ENCODE measurements at regions not wholly inside any gene's neighbourhood (a gene's known extent, or its start where the extent isn't known, plus 50 kb on each side); places are given as distances from the start of the nearest gene placed in this dataset.
A peak's percentile ranks its signal among the peaks of the same experiment; 100 is the strongest.

DNA sequence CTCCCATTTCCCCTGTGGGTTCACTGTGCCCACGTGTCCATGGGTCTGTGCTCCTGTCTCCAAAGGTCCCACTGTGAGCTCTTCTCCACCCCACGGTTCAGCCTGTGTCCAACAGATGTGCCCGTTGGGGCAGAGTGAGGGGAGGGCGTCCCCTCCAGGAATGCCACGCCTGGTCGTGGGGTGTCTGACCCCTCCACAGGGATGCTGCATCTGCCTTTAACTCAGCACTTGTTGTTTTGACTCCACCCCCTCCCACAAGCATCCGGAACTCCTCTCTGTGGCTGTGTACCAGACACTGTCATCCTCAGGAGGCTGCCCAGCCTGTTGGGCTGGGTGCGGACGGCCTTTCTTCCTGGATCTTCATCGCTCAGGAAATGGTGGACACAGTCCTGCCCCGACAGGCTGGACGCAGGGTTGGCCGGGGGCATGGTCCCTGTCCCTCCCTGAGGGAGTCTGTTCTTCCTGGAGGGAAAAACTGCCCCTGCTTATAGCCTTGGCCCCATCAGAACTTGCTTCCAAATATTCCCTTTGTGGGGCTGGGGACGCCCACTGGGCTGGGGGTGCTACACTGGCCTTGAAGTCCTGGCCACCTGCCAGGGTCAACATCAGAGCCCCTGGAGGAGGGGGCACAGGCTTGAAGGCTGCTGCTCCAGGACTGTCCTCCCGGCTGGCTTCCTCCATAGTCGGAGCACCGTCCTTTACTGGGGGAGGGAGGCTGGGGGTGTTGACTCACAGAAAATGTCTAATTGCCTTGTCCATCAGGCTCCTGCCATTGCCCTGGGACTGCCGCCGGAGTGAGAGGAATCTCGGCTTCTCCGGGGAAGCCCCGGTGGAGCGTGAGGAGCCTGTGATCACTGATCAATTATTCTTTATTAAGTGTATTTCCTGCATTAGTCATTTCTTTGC, 182.0 kb upstream of the C1orf174 start:
- DNase-seq (ENCODE audit: extremely low read depth in 1 of 11, low read depth in 9 of 11, low spot score in 4 of 11): no peak

DNA sequence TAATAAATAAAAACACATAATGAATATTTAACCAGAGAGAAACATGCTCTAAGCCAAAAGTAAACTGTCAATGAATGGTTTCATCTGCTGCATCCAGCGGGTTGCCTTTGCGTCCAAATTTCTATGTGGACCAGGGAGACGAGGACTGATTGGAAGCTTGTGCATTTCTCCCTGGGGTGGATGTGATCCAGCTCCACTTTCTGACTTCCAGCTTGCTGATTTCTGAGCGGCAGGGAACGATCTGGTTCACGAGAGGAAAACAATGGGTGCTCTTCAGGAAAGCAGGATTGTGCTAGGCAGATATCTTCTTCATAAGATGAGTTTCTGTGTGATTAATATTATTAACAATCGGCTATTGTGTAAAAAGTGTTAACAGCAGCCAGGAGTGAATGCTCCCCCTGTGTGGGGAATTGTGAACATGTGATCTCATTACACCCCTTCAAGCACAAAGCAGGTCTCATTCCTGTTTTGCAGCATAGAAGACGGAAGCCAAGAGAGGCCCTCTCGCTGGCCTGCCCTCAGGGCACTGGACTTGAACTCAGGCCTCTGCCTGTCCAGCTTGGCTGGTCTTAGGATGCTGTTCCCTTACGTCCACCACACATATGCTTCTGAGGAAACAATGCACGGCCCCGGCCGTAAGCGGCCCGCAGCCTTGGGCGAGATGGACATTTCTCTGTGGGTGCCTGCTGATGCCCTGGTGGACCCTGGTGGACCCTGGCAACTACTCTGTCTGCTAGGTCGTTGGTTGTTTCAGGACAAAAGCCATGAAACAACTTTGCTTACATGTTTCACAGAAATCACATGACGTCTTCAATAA, 183.4 kb upstream of the C1orf174 start:
- DNase-seq (ENCODE audit: extremely low read depth in 1 of 11, low read depth in 9 of 11, low spot score in 4 of 11): peak in 3 of 11 donors; percentile 37 to 40 (median 38)

DNA sequence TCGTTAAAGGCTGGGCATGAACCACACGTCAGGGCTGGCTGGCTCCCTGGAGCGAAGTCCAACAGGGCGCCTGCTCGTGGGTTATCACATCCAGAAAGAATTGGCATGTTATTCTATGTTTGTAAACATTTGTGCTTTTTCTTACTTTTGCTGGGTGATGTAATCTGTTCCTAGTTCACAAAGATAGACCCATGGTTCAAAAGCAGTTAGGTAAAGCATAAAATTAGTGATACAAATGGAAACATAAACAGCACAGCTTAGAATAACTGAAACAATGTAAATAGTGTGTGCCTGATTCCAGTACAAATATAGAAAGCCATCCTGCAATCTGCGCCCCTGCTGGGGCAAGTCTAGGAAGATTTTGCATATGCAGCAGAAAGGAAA, 184.0 kb upstream of the C1orf174 start:
- no peak for DNase-seq (ENCODE audit: extremely low read depth in 1 of 11, low read depth in 9 of 11, low spot score in 4 of 11)

DNA sequence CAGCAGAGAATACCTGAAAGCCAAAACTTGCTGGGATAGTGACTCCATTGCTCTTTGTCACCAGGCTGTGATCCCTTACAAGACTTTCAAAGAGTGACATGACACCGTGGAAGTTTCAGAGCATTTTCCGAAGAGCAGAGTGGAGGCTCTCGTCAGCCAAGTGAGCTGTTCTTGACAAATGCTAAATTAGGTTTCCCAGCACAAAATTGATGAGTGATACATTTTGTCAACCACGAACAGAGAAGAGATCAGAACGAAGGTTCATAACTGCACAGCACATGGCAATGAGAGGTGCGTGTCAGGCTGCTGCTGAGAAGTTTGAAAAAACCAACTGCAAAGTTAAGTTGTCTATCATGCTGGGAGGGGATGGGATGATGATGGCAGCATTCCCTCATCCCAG, 184.4 kb upstream of the C1orf174 start:
- DNase-seq (ENCODE audit: extremely low read depth in 1 of 11, low read depth in 9 of 11, low spot score in 4 of 11): no peak

DNA sequence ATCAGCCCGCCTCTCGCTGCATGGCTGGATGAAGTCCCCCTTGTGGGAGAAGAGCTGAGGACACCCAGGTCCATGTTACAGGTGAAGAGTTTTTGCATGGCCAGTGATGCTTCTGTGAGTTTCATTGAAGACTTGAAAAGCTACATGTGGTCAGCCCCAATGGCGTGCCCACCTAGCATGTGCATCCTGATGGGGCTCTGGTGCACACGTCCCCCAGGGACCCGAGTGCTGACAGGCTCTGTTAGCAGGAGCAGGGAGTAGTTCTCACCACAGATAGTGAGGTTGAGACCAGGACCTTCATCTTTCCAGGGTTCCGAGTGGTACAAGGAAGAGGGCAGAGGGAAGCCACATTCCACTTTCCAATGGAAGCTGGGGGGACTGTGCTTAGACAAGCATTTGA, 184.8 kb upstream of the C1orf174 start:
- no peak for DNase-seq (ENCODE audit: extremely low read depth in 1 of 11, low read depth in 9 of 11, low spot score in 4 of 11)

DNA sequence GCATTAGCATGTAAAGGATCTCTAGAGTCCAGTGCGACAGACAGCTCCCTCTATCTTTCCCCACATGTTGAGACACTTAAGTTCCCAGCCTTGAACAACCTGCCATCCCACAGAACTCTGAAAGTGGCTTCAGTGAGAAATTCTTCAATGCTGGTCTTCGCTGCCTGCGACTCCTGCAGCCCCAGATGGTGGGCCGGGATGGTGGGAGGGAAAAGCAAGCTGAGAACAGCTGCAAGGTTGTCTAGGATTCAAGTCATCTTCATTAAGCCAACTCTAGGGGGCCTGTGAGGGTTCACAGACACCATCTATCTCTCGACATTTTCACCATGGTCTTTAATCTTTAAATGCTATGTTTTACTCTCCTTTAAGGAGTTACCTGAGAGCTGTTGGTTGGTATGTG, 185.5 kb upstream of the C1orf174 start:
- DNase-seq (ENCODE audit: extremely low read depth in 1 of 11, low read depth in 9 of 11, low spot score in 4 of 11): no peak

DNA sequence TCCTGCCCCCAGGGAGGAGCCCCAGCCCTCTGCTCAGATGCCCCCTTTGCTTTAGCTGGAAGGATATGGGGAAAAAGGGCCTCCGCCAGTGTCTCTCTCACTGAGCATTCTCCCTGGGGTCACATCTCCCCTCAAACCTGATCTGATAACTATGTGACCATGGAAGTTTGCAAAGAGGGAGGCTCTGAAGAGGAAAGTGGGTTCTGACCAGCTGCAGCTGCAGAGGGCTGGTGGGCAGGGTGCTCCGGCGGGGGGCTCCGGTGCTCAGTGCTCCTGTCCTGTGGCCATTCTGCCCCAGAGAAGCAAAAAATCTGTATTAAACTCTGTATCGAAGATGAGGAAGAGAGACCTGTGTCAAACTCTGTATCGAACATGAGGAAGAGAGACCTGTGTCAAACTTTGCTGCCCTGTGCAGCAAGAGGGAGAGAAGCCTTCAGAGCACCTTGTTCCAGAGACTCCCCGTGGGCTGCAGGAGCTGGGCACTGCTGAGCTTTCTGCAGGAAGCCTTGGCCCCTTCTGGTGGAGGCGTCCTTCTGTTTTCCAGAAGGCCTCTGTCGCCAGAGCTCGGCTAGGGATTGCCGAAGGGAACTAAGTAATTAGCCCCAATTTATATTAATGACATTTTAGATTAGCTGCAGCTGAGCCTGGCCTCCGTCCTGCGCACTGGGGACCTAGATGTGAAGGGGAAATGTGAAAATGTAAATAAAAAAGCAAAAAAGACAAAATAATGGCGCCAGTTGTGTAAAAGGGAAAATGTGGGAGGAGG, 186.2 kb upstream of the C1orf174 start:
- DNase-seq (ENCODE audit: extremely low read depth in 1 of 11, low read depth in 9 of 11, low spot score in 4 of 11): no peak

DNA sequence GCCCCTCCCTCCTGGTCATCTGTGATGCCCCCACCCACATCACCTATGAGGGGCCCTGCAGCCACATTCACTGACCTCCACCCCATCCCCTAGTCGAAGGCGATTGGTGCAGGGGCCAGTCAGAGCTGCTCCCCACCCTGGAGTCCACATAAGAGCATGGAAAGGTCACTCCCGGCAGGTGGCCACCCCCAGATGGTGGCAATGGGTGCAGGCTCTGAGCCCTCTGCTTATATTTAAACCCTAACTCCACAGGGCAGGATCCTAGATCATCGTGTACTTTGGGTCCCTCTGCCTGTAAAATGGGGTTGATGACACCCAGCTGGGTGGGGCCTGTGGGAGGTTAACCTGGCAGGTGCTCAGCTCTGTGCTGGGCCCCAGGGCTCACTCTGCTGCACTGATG, 186.8 kb upstream of the C1orf174 start:
- no peak for DNase-seq (ENCODE audit: extremely low read depth in 1 of 11, low read depth in 9 of 11, low spot score in 4 of 11)

DNA sequence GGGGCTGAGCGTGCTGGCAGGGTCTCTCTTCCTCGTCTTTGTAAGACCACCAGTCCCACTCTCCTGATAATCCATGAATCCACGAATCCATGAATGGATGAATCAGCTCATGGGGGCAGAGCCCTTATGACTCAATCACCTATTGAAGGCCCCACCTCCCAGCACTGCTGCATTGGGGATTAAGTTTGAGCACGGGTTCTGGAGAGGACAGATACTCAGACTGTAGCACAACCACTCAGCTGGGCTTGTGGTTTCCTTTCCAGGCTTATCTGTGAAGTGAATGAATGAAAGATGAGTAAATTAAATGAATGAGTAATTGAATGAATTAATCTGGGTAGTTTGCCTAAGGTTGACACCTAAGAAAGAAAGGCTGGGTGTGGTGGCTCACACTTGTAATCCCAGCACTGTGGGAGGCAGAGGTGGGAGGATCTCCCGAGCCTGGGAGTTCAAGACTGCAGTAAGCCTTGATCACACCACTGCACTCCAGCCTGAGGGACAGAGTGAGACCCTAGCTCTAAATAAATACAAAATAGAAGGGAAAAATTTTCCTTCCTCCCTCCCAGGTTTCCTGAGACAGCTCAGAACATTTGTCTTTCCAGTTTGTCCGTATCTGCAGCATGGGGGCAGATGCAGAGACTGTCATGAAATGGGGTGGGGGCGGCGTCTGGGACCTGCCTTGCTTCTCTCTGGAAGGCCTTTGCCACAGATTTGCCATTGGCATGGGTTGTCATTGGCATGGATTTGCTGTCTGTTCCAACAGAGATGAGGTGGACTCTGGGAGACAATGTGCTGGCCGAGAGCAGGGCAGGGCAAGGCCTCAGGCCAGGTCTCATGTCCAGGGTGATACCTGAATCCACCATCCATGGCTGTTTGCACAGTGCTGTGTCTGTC, 187.7 kb upstream of the C1orf174 start:
- DNase-seq (ENCODE audit: extremely low read depth in 1 of 11, low read depth in 9 of 11, low spot score in 4 of 11): no peak

DNA sequence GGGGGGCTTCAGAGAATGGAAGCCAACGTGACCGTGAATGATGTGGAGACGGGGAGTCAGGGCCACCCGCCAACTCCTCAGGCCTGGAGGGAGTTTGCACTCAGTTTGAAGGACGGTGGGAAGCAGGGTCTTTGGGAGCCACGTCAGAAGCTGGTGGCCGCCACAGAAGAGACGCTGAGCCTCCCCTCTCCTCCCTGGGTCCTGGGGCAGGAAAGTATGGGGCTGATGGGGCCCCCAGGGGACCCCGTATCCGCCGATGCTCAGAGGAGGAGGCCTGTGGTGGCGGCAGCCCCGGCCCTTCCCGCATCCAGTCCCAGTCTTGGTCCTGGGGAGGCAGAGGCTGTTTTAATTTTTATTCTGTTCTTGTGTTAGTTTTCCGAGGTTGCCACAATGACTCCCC, 188.6 kb upstream of the C1orf174 start:
- no peak for DNase-seq (ENCODE audit: extremely low read depth in 1 of 11, low read depth in 9 of 11, low spot score in 4 of 11)

DNA sequence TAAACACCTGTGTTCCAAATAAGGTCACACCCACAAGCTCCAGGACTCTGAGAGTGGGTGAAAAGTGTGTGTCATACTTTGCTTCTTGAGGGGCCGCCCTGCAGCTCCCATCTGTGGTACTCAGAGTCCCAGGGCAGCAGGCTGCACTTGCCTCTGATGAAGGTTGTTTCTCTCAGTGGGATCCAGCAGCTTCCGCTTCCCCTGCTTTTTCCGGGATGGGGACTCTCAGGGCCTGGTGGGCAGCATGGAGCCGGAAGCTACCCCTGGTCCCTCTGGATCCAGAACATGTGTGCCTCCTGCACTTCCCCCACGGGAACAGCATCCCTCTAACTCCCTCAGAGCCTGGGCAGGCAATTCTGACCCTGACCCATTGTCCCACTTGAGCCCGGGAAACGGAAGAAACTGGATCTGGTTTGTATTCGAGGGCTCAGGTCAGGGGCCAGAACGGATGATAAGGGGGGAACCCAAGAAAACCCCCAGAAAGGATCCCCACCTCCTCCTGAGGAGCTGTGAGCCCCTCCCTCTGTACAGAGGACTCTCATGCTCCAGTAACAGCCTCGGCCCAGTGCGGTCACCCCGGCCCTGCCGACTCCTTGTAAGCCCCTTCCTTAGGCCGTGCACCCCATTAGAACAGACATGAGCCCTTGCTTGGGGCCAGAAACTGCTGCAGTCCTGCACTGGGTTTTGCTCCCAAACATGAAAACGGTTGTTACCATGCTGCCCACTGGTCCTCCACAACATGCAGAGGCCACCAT, 189.5 kb upstream of the C1orf174 start:
- no peak for DNase-seq (ENCODE audit: extremely low read depth in 1 of 11, low read depth in 9 of 11, low spot score in 4 of 11)

DNA sequence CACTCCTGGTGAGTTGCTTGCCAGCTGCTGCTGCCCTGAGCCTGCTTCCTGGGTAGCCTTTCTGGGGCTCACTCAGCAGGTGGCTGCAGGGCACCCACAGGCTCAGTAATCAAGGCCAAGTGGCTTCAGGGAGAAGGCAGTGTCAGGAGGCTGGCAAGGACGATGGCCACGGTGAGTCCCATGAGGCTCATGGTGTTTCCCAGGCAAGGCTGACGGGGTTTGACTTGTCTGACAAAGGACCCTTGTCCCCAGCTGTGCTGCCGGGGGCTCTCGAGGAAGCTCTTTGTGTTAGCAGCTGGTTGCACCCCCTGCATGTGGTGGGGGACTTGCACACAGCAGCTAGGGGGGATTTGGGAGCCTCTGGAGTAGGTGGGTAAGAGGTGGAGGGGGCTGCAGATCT, 190.5 kb upstream of the C1orf174 start:
- no peak for DNase-seq (ENCODE audit: extremely low read depth in 1 of 11, low read depth in 9 of 11, low spot score in 4 of 11)

DNA sequence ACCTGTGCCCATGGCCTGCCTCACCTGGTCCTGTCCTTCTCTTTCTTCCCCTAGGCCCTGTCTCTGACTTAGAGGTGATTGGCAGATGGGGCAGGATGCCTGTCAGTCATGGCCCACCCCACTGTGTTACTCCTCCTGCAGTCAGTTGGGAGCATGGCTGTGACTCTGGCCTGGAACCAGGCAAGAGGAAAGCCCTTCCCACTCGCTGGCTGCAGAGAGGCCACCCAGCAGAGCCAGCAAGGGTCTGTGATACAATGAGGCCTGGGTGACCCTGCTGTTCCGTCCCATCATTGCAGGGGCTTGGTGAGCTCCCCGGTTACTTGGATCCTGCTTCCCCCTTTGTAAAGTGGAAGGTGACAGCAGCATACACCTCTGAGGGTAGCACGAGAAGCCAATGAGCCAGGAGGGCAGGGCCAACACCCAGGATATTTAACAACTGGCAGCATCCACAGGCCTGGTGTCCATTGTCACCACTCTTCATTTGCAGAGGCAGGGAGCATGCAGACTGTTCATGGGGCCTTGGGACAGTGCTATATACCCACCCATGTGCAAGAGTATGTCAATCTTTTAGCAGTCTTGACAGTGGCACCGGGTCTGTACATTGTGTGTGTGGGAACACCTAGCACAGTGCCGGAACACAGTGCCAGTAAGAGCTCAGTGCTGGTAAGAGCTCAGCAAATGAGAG, 191.0 kb upstream of the C1orf174 start:
- DNase-seq (ENCODE audit: extremely low read depth in 1 of 11, low read depth in 9 of 11, low spot score in 4 of 11): no peak

DNA sequence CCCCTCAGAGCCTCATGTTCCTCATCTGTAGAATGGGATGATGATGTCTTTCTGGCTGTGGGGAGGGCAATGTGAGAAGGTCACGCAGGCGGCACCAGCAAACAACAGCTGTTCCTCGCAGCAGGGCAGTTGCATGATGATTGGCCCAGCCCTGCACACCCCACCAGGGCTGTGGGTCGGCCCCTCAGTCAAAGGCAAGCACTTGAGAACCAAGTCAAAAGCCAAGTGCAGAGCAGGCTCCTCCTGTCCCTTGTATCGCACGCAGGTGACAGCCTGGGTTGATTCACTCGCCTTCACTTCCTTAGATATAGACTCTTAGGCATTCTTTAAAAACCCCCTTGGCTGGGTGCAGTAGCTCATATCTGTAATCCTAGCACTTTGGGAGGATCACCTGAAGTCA, 191.9 kb upstream of the C1orf174 start:
- no peak for DNase-seq (ENCODE audit: extremely low read depth in 1 of 11, low read depth in 9 of 11, low spot score in 4 of 11)

DNA sequence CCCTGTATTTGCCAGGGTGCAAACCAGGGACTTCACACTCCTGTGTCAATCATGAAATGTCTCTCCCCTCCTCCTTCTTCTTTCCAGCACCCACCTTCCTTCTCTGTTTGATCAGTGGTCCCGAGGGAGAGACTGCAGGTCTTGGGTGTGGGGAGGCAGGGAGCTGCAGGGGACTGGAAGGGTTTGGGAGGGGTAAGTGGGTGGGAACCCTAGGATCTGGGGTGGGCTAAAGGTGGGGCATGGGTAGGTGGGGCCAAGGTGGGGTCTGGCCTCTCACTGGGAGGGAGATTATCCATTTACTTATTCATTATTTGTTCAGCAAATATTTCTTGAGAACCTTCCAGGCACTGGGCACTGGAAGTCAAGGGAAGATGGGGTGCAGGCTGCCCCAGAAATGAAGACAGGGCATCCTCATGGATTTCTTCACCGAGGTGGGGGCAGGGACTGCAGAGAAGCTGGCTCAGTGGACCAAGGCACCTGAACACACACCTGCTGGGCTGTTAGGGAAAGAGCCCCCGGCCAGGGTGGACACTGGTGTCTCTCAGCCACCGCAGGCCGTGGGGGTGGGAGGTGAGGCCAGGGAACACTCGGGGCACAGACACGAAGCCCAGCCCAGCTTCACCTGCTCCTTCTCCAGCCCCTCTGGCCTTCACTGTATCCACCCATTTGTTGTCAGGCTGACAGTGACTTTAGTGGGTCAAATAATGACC, 193.9 kb upstream of the C1orf174 start:
- no peak for DNase-seq (ENCODE audit: extremely low read depth in 1 of 11, low read depth in 9 of 11, low spot score in 4 of 11)

DNA sequence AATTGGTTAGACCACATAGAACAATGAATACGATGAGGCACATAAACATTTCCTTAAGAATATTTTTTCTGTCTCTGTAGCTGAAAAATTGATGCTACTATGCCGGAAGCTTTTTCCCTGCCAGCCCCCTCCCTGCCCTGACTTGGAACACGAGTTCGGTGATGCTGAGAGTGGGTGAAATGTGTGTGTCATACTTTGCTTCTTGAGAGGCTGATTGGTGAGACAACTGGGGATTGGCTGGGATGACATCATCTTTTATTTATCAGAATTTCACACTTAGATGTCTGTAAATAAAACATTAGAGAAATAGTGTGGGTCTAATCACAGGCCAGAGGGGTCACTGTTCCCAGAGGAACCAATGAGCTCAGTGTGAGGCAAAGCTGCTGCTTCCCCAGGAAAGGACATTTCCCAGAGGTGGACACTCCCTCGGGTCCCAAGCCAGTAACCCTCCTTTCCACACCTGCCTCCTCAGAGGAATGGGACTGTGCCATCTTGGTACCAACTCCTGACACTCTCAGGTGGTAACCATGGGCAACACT, 195.4 kb upstream of the C1orf174 start:
- no peak for DNase-seq (ENCODE audit: extremely low read depth in 1 of 11, low read depth in 9 of 11, low spot score in 4 of 11)
